Epithelial cell of esophagus (primary cell): ENCODE measurements at regions not wholly inside any gene's neighbourhood (a gene's known extent, or its start where the extent isn't known, plus 50 kb on each side); places are given as distances from the start of the nearest gene placed in this dataset.

Experiments used
- DNase-seq: peaks from one replicate; pipeline ENCODE4 v3.0.0; 2010; ENCODE audit warnings: low read depth
- H3K4me3 ChIP-seq: 2 replicates; pipeline ENCODE4 v1.5.1; 2011; ENCODE audit warnings: mild to moderate bottlenecking, low read length, control low read depth
- CTCF ChIP-seq: IDR thresholded peaks from 2 replicates; pipeline ENCODE4 v1.5.1; 2011; ENCODE audit warnings: low read depth, mild to moderate bottlenecking, low read length, control low read depth, inconsistent platforms; ENCODE audit not compliant: insufficient read depth; ENCODE audit errors: missing control alignments

- no peak for TF ChIP-seq CTCF
- DNase-seq: no peak
- no peak overlapping the region for H3K4me3 ChIP-seq
Measured at GRCh38 chr10:131840788-131841118, 60.1 kb upstream of the PPP2R2D start.

GRCh38 chr10:131841131-131841660 is 59.6 kb upstream of the PPP2R2D start:
- no peak for DNase-seq
- H3K4me3 ChIP-seq: no peak overlapping the region
- TF ChIP-seq CTCF: no peak

- no peak for TF ChIP-seq CTCF
- no peak overlapping the region for H3K4me3 ChIP-seq
- no peak for DNase-seq
Measured at GRCh38 chr10:131841661-131842139, 59.1 kb upstream of the PPP2R2D start.

- TF ChIP-seq CTCF: no peak
- H3K4me3 ChIP-seq: no peak overlapping the region
- no peak for DNase-seq
Measured at GRCh38 chr10:131842351-131843088, 58.3 kb upstream of the PPP2R2D start.

GRCh38 chr10:131843089-131843595 is 57.7 kb upstream of the PPP2R2D start:
- no peak overlapping the region for H3K4me3 ChIP-seq
- no peak for TF ChIP-seq CTCF
- DNase-seq: no peak

GRCh38 chr10:131843881-131844284 is 56.9 kb upstream of the PPP2R2D start:
- H3K4me3 ChIP-seq: no peak overlapping the region
- no peak for DNase-seq
- TF ChIP-seq CTCF: no peak
